Endodermal cell (in vitro differentiated cells): ENCODE measurements at regions not wholly inside any gene's neighbourhood (a gene's known extent, or its start where the extent isn't known, plus 50 kb on each side); places are given as distances from the start of the nearest gene placed in this dataset.

Source experiments
- DNase-seq: peaks from one replicate; pipeline ENCODE4 v3.0.0-alpha.2; 2017
- H3K27ac ChIP-seq: 2 replicates; pipeline ENCODE4 v1.5.1; 2013; ENCODE audit warnings: mild to moderate bottlenecking, low read depth, low read length, moderate library complexity
- H3K27me3 ChIP-seq: 2 replicates; pipeline ENCODE4 v1.6.1; 2013; ENCODE audit warnings: mild to moderate bottlenecking, low read length, moderate library complexity; ENCODE audit not compliant: insufficient read depth, control insufficient read depth, poor library complexity, severe bottlenecking
- H3K36me3 ChIP-seq: 2 replicates; pipeline ENCODE4 v1.7.0; 2013; ENCODE audit warnings: mild to moderate bottlenecking, low read length, moderate library complexity; ENCODE audit not compliant: control insufficient read depth, insufficient read depth
- H3K4me1 ChIP-seq: one replicate; pipeline ENCODE4 v1.7.0; 2013; ENCODE audit warnings: low read length; ENCODE audit not compliant: control insufficient read depth, insufficient read depth
- H3K4me3 ChIP-seq: 2 replicates; pipeline ENCODE4 v1.5.1; 2013; ENCODE audit warnings: mild to moderate bottlenecking, low read length, moderate library complexity
- H3K9ac ChIP-seq: 2 replicates; pipeline ENCODE4 v1.6.1; 2013; ENCODE audit warnings: mild to moderate bottlenecking, low read length, moderate library complexity; ENCODE audit not compliant: poor library complexity, severe bottlenecking; ENCODE audit errors: extremely low read depth
- H3K9me3 ChIP-seq: 2 replicates; pipeline ENCODE4 v1.6.1; 2013; ENCODE audit warnings: mild to moderate bottlenecking, low read length, moderate library complexity; ENCODE audit not compliant: control insufficient read depth
- H3K27ac Mint-ChIP-seq: 2 replicates; pipeline ENCODE4 v1.8.0; 2020; ENCODE audit warnings: mixed read lengths
- H3K27me3 Mint-ChIP-seq: 2 replicates; pipeline ENCODE4 v1.8.0; 2021; ENCODE audit warnings: mild to moderate bottlenecking, mixed read lengths; ENCODE audit not compliant: insufficient read depth
- H3K36me3 Mint-ChIP-seq: 2 replicates; pipeline ENCODE4 v1.8.0; 2020; ENCODE audit warnings: low read depth, mixed read lengths
- H3K4me1 Mint-ChIP-seq: 2 replicates; pipeline ENCODE4 v1.8.0; 2020; ENCODE audit warnings: mixed read lengths
- H3K4me3 Mint-ChIP-seq: 2 replicates; pipeline ENCODE4 v1.8.0; 2020; ENCODE audit warnings: mild to moderate bottlenecking, moderate library complexity, mixed read lengths
- H3K9me3 Mint-ChIP-seq: 2 replicates; pipeline ENCODE4 v1.8.0; 2020; ENCODE audit warnings: mild to moderate bottlenecking, mixed read lengths
- WGBS, 2 experiments: methylation state at CpG; one replicate each; pipeline versions ENCODE4 v1.1.5 to v1.1.7; 2013; ENCODE audit warnings: missing lambda C conversion rate in 2 of 2, mixed read lengths in 1 of 2; ENCODE audit not compliant: insufficient coverage in 1 of 2, insufficient read length in 1 of 2; 5-methylcytosine and 5-hydroxymethylcytosine counted together
- TF ChIP-seq, protein P1 (sequence below): fragments of 200-600 bp; sonication (generic); conservative IDR thresholded peaks from 2 replicates; pipeline ENCODE4 v1.5.0; 2021; ENCODE audit warnings: antibody characterized with exemption, mild to moderate bottlenecking

DNA sequence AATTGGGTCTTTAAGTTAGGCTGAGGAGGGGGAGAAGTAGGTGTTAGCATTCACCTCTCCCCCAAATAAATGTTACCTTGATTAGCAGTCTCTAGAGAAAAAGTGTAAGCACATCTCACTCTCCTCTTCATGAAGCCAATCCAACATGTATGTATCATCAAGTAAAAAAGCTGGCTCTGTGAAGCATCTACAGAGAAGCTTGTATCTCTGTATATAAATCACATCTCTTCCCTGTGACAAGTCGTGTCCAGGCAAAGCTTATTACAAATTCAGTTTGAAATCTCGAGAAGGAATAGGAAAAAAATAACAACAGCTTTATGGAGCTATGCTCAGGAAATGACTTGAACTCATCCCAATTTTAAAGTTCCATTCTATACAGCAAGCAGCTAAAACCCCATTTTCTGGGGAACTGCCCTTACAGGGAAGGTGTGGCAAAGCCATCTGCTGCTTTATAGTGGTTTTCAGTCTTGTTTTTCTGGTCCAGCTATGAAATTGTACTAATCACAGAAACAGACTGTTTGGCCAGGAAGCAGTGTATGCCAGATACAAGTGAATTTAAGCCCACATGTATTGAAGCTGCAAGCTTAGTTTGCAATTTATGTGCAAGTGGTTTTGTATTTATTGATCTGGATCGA, 313.3 kb upstream of the NOCT start:
- WGBS, 2 experiments = 90 to 93% methylated on average over 3 of the region's 3 CpGs
- H3K9me3 ChIP-seq = no peaks in the 10 kb centered on the region
- no peak overlapping the region for H3K27ac ChIP-seq
- H3K27me3 Mint-ChIP-seq = peaks cover 17% of the 10 kb centered on the region
- TF ChIP-seq, protein P1, sequence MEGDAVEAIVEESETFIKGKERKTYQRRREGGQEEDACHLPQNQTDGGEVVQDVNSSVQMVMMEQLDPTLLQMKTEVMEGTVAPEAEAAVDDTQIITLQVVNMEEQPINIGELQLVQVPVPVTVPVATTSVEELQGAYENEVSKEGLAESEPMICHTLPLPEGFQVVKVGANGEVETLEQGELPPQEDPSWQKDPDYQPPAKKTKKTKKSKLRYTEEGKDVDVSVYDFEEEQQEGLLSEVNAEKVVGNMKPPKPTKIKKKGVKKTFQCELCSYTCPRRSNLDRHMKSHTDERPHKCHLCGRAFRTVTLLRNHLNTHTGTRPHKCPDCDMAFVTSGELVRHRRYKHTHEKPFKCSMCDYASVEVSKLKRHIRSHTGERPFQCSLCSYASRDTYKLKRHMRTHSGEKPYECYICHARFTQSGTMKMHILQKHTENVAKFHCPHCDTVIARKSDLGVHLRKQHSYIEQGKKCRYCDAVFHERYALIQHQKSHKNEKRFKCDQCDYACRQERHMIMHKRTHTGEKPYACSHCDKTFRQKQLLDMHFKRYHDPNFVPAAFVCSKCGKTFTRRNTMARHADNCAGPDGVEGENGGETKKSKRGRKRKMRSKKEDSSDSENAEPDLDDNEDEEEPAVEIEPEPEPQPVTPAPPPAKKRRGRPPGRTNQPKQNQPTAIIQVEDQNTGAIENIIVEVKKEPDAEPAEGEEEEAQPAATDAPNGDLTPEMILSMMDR = no peak
- no peaks in the 10 kb centered on the region for H3K36me3 Mint-ChIP-seq
- no peaks in the 10 kb centered on the region for H3K9me3 Mint-ChIP-seq
- H3K9ac ChIP-seq = no peak overlapping the region
- no peak for DNase-seq
- H3K36me3 ChIP-seq = no peaks in the 10 kb centered on the region
- H3K4me3 ChIP-seq = no peak overlapping the region
- peaks cover 7% of the 10 kb centered on the region for H3K4me1 ChIP-seq
- H3K27ac Mint-ChIP-seq = no peak overlapping the region
- peaks cover 22% of the 10 kb centered on the region for H3K4me1 Mint-ChIP-seq
- no peak overlapping the region for H3K4me3 Mint-ChIP-seq
- H3K27me3 ChIP-seq = no peaks in the 10 kb centered on the region

DNA sequence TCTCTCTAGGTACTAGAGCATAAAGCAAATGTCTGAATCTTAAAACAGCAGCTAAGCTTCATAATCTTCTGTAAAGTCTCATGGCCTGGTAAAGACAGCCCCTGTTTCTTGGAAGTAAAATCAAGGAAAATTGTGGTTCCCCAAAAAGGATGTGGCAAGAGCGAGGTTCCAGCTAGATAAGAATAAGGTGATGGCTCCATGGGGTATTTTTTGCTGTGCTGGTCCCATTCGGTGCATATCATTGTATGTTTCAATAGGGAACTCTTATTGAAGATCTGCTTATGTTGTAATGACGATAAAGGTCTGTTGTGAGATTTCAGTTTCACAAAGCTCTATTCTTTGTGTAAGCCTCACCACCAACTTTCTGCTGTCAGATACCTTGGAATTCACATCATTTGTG, 316.9 kb upstream of the NOCT start:
- no peak overlapping the region for H3K4me3 Mint-ChIP-seq
- DNase-seq = no peak
- 93 to 100% methylated on average over 2 to 3 of the region's 3 CpGs for WGBS, 2 experiments
- Histone ChIP-seq H3K27ac (no peak overlapping the region), H3K9me3 (no peaks in the 10 kb centered on the region), H3K9ac (no peak overlapping the region), H3K4me3 (no peak overlapping the region), H3K27me3 (no peaks in the 10 kb centered on the region), H3K36me3 (no peaks in the 10 kb centered on the region), H3K4me1 (peaks cover 22% of the 10 kb centered on the region)
- peaks cover 20% of the 10 kb centered on the region for H3K27me3 Mint-ChIP-seq
- H3K4me1 Mint-ChIP-seq = peaks cover 42% of the 10 kb centered on the region
- H3K27ac Mint-ChIP-seq = no peak overlapping the region
- TF ChIP-seq, protein P1 = no peak
- H3K9me3 Mint-ChIP-seq = no peaks in the 10 kb centered on the region
- no peaks in the 10 kb centered on the region for H3K36me3 Mint-ChIP-seq

DNA sequence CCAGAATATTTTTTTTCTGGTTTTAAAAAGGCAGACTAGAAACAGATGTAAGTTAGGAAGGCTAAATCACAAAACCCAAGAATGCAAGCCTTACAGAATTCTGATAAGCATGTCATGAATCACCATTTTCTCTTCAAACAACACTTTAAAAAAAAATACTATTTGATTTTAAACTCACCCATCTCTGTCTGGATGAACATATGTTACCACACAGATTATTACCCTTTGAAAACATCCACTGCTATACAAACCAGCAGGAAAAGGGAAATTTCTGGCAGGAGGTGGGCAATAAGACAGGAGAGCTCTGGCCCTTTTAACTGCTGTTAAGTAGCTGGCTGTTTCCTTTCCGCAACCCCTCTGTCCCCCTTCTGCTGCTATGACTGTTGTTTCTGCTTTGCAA, 317.7 kb upstream of the NOCT start:
- H3K9me3 Mint-ChIP-seq = no peaks in the 10 kb centered on the region
- no peak overlapping the region for H3K27ac Mint-ChIP-seq
- Histone ChIP-seq H3K27ac (no peak overlapping the region), H3K4me3 (no peak overlapping the region), H3K27me3 (no peaks in the 10 kb centered on the region), H3K9ac (no peak overlapping the region), H3K9me3 (no peaks in the 10 kb centered on the region), H3K36me3 (no peaks in the 10 kb centered on the region), H3K4me1 (peaks cover 22% of the 10 kb centered on the region)
- no peak for DNase-seq
- TF ChIP-seq, protein P1 = no peak
- no peak overlapping the region for H3K4me3 Mint-ChIP-seq
- H3K4me1 Mint-ChIP-seq = peaks cover 39% of the 10 kb centered on the region
- WGBS, 2 experiments = 94% methylated on average over 1 of the region's 1 CpG; no CpG with 5 or more reads in 1 of the 2 experiments
- peaks cover 22% of the 10 kb centered on the region for H3K27me3 Mint-ChIP-seq
- H3K36me3 Mint-ChIP-seq = no peaks in the 10 kb centered on the region
